Endothelial cell of umbilical vein (primary cell): ENCODE measurements at regions not wholly inside any gene's neighbourhood (a gene's known extent, or its start where the extent isn't known, plus 50 kb on each side); places are given as distances from the start of the nearest gene placed in this dataset.

Experiments used
- BruUV-seq: library from RNA; stranded (reverse); fragments of 400-500 nt; replicated peaks from 2 replicates; lab custom pipeline; 2021; lab: Mats Ljungman, UMichigan
- CTCF ChIA-PET: fragments of 300-600, 350-600 bp; sonication (Branson Sonifier 250); formaldehyde crosslinking; loops from one replicate; lab custom pipeline; 2021; ENCODE audit warnings: antibody characterized with exemption, inconsistent platforms; lab: Charles Lee
- POLR2A ChIA-PET: fragments of 300-600, 350-600 bp; sonication (Branson Sonifier 250); formaldehyde crosslinking; loops from one replicate; lab custom pipeline; 2021; ENCODE audit warnings: antibody characterized with exemption, inconsistent platforms; lab: Charles Lee
- DNase-seq: peaks from one replicate; pipeline ENCODE4 v3.0.0-alpha.2; 2011; ENCODE audit warnings: low read depth, low spot score
- FAIRE-seq: peaks from 2 replicates; lab custom pipeline; 2011; peaks lifted over from hg19 to GRCh38; lab: Jason Lieb, UNC
- H2AFZ ChIP-seq: 2 replicates; pipeline ENCODE4 v1.6.0; 2012; ENCODE audit warnings: low read depth, low read length, control low read depth, inconsistent platforms
- H3K27ac ChIP-seq: 2 replicates; pipeline ENCODE4 v1.5.1; 2011; ENCODE audit warnings: low read depth, mild to moderate bottlenecking, control low read depth, low read length, moderate library complexity; ENCODE audit not compliant: insufficient read depth
- H3K27me3 ChIP-seq, 2 experiments: 2 replicates each; pipeline versions ENCODE4 v1.6.0 to v1.6.1; 2011; ENCODE audit warnings: low read length in 2 of 2, mixed read lengths in 1 of 2; ENCODE audit not compliant: control insufficient read depth in 2 of 2, insufficient read depth in 2 of 2
- H3K36me3 ChIP-seq, 2 experiments: 2 replicates in 1 of 2; 3 replicates in 1 of 2; pipeline ENCODE4 v1.5.1; 2011; ENCODE audit warnings: low read length in 2 of 2, mild to moderate bottlenecking in 1 of 2, moderate library complexity in 1 of 2; ENCODE audit not compliant: control insufficient read depth in 2 of 2, insufficient read depth in 2 of 2; ENCODE audit errors: extremely low read depth in 1 of 2
- H3K4me1 ChIP-seq: 3 replicates; pipeline ENCODE4 v1.5.1; 2011; ENCODE audit warnings: mild to moderate bottlenecking, low read length; ENCODE audit not compliant: control insufficient read depth, insufficient read depth; ENCODE audit errors: extremely low read depth
- H3K4me2 ChIP-seq: 2 replicates; pipeline ENCODE4 v1.6.1; 2011; ENCODE audit warnings: low read length, control low read depth, mixed read lengths; ENCODE audit not compliant: insufficient read depth
- H3K4me3 ChIP-seq, 3 experiments: fragments of 200-600 bp in 1 of 3; sonication (generic), shearing (Covaris generic) in 1 of 3; replicated peaks in 1 of 3; 2 replicates each; pipeline ENCODE4 v1.5.1; 2011 to 2016; ENCODE audit warnings: control low read depth in 3 of 3, low read length in 3 of 3, mild to moderate bottlenecking in 2 of 3, inconsistent platforms in 1 of 3, low read depth in 1 of 3, moderate library complexity in 1 of 3; ENCODE audit not compliant: insufficient read depth in 1 of 3
- H3K79me2 ChIP-seq: 2 replicates; pipeline ENCODE4 v1.6.0; 2012; ENCODE audit warnings: low read length, inconsistent platforms; ENCODE audit not compliant: control insufficient read depth, insufficient read depth
- H3K9ac ChIP-seq: replicated peaks from 2 replicates; pipeline ENCODE3; 2011; ENCODE audit warnings: low read length, control low read depth; ENCODE audit not compliant: insufficient read depth; ENCODE audit errors: extremely low read depth
- H3K9me1 ChIP-seq: replicated peaks from 3 replicates; pipeline ENCODE4 v1.6.0; 2011; ENCODE audit warnings: mild to moderate bottlenecking, low read length; ENCODE audit not compliant: control insufficient read depth, insufficient read depth; ENCODE audit errors: extremely low read depth
- H3K9me3 ChIP-seq: replicated peaks from 2 replicates; pipeline ENCODE4 v1.5.1; 2012; ENCODE audit warnings: low read length, inconsistent platforms; ENCODE audit not compliant: control insufficient read depth, insufficient read depth
- H4K20me1 ChIP-seq: replicated peaks from 2 replicates; pipeline ENCODE3; 2011; ENCODE audit warnings: mild to moderate bottlenecking, low read length; ENCODE audit not compliant: control insufficient read depth, insufficient read depth; ENCODE audit errors: extremely low read depth
- EZH2 ChIP-seq: IDR thresholded peaks from 2 replicates; pipeline ENCODE4 v1.6.1; 2012; ENCODE audit warnings: borderline replicate concordance, low read depth, mild to moderate bottlenecking, moderate library complexity, low read length, inconsistent platforms; ENCODE audit not compliant: severe bottlenecking
- FOS ChIP-seq: IDR thresholded peaks from 2 replicates; pipeline ENCODE4 v1.6.1; 2011; ENCODE audit warnings: mild to moderate bottlenecking, low read length, moderate library complexity, borderline replicate concordance; ENCODE audit not compliant: insufficient read depth
- GATA2 ChIP-seq: IDR thresholded peaks from 2 replicates; pipeline ENCODE4 v1.7.0; 2011; ENCODE audit warnings: low read depth, mild to moderate bottlenecking, moderate library complexity, mixed read lengths, low read length; ENCODE audit not compliant: insufficient read length, insufficient read depth
- JUN ChIP-seq: IDR thresholded peaks from 2 replicates; pipeline ENCODE4 v1.6.1; 2011; ENCODE audit warnings: borderline replicate concordance, low read depth; ENCODE audit not compliant: insufficient read length, insufficient read depth
- MYC ChIP-seq: IDR thresholded peaks from one replicate; pipeline ENCODE4 v1.6.1; 2011; ENCODE audit warnings: mild to moderate bottlenecking, low read depth, low read length
- POLR2A ChIP-seq: IDR thresholded peaks from 2 replicates; pipeline ENCODE4 v1.6.1; 2012; ENCODE audit warnings: low read depth, mild to moderate bottlenecking, control low read depth, low read length
- POLR2AphosphoS5 ChIP-seq: IDR thresholded peaks from 2 replicates; pipeline ENCODE4 v1.6.1; 2012; ENCODE audit warnings: low read depth, mild to moderate bottlenecking, control low read depth, low read length, moderate library complexity; ENCODE audit not compliant: insufficient read depth
- dilution Hi-C: fragments of 300-500 bp; cut with MboI; formaldehyde crosslinking; loops from one replicate; pipeline ENCODE4 v1.15.0; 2019; ENCODE audit warnings: low sequenced_read_pairs; ENCODE audit not compliant: extremely low pct_ligation_motif_present
- intact Hi-C: fragments of 100-400 bp; cut with micrococcal nuclease; formaldehyde crosslinking; loops from one replicate; pipeline ENCODE4 v1.10.0; 2022
- TF ChIP-seq, protein P1 (sequence below), 2 donors: IDR thresholded peaks; 1 replicate in 1 of 2; 2 replicates in 1 of 2; pipeline ENCODE4 v1.5.1; 2011; ENCODE audit warnings: low read length in 2 of 2, mild to moderate bottlenecking in 2 of 2, moderate library complexity in 2 of 2, control low read depth in 1 of 2, inconsistent platforms in 1 of 2, low read depth in 1 of 2; ENCODE audit not compliant: insufficient read depth in 1 of 2; ENCODE audit errors: extremely low read depth in 1 of 2
- TF ChIP-seq, protein P2 (sequence below): IDR thresholded peaks from 2 replicates; pipeline ENCODE4 v1.6.1; 2011; ENCODE audit not compliant: insufficient read depth, insufficient read length

- FAIRE-seq (no peak), DNase-seq (no peak)
- H2AFZ ChIP-seq: no peak overlapping the region
- no peak overlapping the region for H3K4me2 ChIP-seq
- ChIA-PET CTCF (no interaction called here), POLR2A (no interaction called here)
- dilution Hi-C loops: no loop called here
- no peaks in the 10 kb centered on the region for H3K27me3 ChIP-seq
- H4K20me1 ChIP-seq: no peaks in the 10 kb centered on the region
- TF ChIP-seq FOS (no peak), MYC (no peak), POLR2AphosphoS5 (no peak), JUN (no peak), POLR2A (no peak), EZH2 (no peak), GATA2 (no peak)
- TF ChIP-seq, protein P1, sequence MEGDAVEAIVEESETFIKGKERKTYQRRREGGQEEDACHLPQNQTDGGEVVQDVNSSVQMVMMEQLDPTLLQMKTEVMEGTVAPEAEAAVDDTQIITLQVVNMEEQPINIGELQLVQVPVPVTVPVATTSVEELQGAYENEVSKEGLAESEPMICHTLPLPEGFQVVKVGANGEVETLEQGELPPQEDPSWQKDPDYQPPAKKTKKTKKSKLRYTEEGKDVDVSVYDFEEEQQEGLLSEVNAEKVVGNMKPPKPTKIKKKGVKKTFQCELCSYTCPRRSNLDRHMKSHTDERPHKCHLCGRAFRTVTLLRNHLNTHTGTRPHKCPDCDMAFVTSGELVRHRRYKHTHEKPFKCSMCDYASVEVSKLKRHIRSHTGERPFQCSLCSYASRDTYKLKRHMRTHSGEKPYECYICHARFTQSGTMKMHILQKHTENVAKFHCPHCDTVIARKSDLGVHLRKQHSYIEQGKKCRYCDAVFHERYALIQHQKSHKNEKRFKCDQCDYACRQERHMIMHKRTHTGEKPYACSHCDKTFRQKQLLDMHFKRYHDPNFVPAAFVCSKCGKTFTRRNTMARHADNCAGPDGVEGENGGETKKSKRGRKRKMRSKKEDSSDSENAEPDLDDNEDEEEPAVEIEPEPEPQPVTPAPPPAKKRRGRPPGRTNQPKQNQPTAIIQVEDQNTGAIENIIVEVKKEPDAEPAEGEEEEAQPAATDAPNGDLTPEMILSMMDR (IDR thresholded peaks at IDR 0.05; ENCODE audit: extremely low read depth in 1 of 2, insufficient read depth in 1 of 2, low read depth in 1 of 2, low read length in 2 of 2): no peak
- TF ChIP-seq, protein P2, sequence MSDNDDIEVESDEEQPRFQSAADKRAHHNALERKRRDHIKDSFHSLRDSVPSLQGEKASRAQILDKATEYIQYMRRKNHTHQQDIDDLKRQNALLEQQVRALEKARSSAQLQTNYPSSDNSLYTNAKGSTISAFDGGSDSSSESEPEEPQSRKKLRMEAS: no peak
- no peak overlapping the region for H3K9ac ChIP-seq
- H3K9me3 ChIP-seq: no peaks in the 10 kb centered on the region
- no peaks in the 10 kb centered on the region for H3K4me1 ChIP-seq
- no peaks in the 10 kb centered on the region for H3K36me3 ChIP-seq
- H3K4me3 ChIP-seq: no peak overlapping the region
- BruUV-seq: no TSS peak
- no peaks in the 10 kb centered on the region for H3K79me2 ChIP-seq
- intact Hi-C loops: no loop called here
- H3K9me1 ChIP-seq: no peaks in the 10 kb centered on the region
- no peak overlapping the region for H3K27ac ChIP-seq
These were observed 232.6 kb upstream of the IPO5 start for GRCh38 chr13:97720896-97721295.
